ENCODE measurements at regions not wholly inside any gene's neighbourhood (a gene's known extent, or its start where the extent isn't known, plus 50 kb on each side); places are given as distances from the start of the nearest gene placed in this dataset.

DNA sequence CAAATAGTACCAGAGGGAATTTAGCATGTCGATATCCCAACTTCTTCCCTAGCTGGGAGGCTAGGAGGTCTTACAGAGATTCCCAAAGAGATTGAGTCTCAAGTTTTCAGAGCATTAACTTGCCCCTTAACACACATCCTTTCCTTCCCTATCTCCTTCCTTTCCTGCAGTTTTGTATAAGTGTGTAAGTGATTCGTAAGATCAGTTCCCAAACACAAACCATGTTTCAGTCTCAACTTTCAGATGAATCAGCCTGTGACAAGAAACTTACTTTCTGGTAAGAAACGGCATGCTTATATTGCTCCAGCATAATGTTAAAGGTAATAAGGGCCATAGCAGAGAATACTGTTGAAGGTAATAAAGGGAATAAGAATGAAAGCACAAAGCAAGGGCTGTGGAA, 472.2 kb downstream of the LIG4 start:
- WGBS, 2 experiments (ENCODE audit: insufficient coverage in 1 of 2, insufficient read length in 1 of 2), result 86 to 91% methylated on average over 1 to 3 of the region's 3 CpGs
- H3K4me1 ChIP-seq (ENCODE audit: control insufficient read depth, insufficient read depth, low read length), result no peaks in the 10 kb centered on the region
- no peak for DNase-seq
- no peaks in the 10 kb centered on the region for H3K9me3 ChIP-seq (ENCODE audit: control insufficient read depth, low read length)
- Mint-ChIP-seq H3K27ac (no peak overlapping the region), H3K4me1 (peaks cover 19% of the 10 kb centered on the region), H3K9me3 (no peaks in the 10 kb centered on the region), H3K27me3 (ENCODE audit: insufficient read depth) (no peaks in the 10 kb centered on the region), H3K4me3 (no peak overlapping the region), H3K36me3 (ENCODE audit: low read depth) (no peaks in the 10 kb centered on the region)
- no peaks in the 10 kb centered on the region for H3K36me3 ChIP-seq (ENCODE audit: control insufficient read depth, insufficient read depth, low read length)
- no peak overlapping the region for H3K4me3 ChIP-seq (ENCODE audit: low read length)
- TF ChIP-seq, protein P1, sequence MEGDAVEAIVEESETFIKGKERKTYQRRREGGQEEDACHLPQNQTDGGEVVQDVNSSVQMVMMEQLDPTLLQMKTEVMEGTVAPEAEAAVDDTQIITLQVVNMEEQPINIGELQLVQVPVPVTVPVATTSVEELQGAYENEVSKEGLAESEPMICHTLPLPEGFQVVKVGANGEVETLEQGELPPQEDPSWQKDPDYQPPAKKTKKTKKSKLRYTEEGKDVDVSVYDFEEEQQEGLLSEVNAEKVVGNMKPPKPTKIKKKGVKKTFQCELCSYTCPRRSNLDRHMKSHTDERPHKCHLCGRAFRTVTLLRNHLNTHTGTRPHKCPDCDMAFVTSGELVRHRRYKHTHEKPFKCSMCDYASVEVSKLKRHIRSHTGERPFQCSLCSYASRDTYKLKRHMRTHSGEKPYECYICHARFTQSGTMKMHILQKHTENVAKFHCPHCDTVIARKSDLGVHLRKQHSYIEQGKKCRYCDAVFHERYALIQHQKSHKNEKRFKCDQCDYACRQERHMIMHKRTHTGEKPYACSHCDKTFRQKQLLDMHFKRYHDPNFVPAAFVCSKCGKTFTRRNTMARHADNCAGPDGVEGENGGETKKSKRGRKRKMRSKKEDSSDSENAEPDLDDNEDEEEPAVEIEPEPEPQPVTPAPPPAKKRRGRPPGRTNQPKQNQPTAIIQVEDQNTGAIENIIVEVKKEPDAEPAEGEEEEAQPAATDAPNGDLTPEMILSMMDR (conservative IDR thresholded peaks at IDR 0.05), result no peak
- H3K9ac ChIP-seq (ENCODE audit: extremely low read depth, low read length, poor library complexity, severe bottlenecking), result no peak overlapping the region
- no peak overlapping the region for H3K27ac ChIP-seq (ENCODE audit: low read depth, low read length)
- no peaks in the 10 kb centered on the region for H3K27me3 ChIP-seq (ENCODE audit: control insufficient read depth, insufficient read depth, low read length, poor library complexity, severe bottlenecking)

DNA sequence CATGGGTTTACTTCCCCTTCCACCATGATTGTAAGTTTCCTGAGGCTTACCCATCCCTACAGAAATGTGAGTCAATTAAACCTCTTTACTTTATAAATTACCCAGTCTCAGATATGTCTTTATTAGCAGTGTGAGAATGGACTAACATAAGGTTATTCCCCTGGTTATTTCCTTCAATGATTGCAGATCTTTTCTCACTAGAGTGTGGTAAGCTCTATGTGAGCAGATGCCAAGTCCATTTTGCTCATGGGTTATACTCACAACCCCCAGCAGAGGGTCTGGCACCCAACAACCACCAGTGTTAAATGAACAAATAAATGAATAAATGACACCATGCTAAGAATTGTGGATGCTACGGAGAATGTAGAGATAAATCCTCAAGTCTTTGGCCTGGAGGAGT, 472.8 kb downstream of the LIG4 start:
- DNase-seq, result no peak
- H3K4me3 Mint-ChIP-seq, result no peak overlapping the region
- H3K27me3 ChIP-seq (ENCODE audit: control insufficient read depth, insufficient read depth, low read length, poor library complexity, severe bottlenecking), result no peaks in the 10 kb centered on the region
- H3K27me3 Mint-ChIP-seq (ENCODE audit: insufficient read depth), result no peaks in the 10 kb centered on the region
- H3K9me3 ChIP-seq (ENCODE audit: control insufficient read depth, low read length), result no peaks in the 10 kb centered on the region
- no peaks in the 10 kb centered on the region for H3K36me3 Mint-ChIP-seq (ENCODE audit: low read depth)
- no peaks in the 10 kb centered on the region for H3K9me3 Mint-ChIP-seq
- no peaks in the 10 kb centered on the region for H3K36me3 ChIP-seq (ENCODE audit: control insufficient read depth, insufficient read depth, low read length)
- TF ChIP-seq, protein P1 (conservative IDR thresholded peaks at IDR 0.05), result peak; percentile 50
- no peaks in the 10 kb centered on the region for H3K4me1 ChIP-seq (ENCODE audit: control insufficient read depth, insufficient read depth, low read length)
- WGBS, 2 experiments (ENCODE audit: insufficient coverage in 1 of 2, insufficient read length in 1 of 2), result 100% methylated on average over 1 of the region's 1 CpG; no CpG with 5 or more reads in 1 of the 2 experiments
- no peak overlapping the region for H3K9ac ChIP-seq (ENCODE audit: extremely low read depth, low read length, poor library complexity, severe bottlenecking)
- no peak overlapping the region for H3K27ac ChIP-seq (ENCODE audit: low read depth, low read length)
- H3K4me1 Mint-ChIP-seq, result peaks cover 19% of the 10 kb centered on the region
- no peak overlapping the region for H3K27ac Mint-ChIP-seq
- H3K4me3 ChIP-seq (ENCODE audit: low read length), result no peak overlapping the region

DNA sequence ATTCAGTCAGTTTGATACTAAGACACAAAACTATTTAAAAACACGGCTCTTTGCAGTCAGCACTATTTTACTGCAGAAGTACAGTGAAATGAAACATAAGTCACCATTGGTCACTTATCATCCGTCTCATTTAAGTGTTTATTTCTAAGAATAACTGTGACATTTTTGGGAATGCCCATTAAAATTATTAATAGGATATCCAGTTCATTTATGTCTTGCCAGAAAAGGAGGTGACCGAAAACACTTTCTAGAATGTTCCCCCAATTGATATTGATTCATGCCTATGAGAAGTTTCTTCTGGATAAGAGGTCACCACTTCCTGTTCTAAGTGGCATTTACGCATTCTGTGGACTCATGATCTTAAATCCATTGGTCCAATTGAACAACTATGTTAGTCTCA, 477.3 kb downstream of the LIG4 start:
- Histone ChIP-seq H3K27ac (ENCODE audit: low read depth, low read length) (no peak overlapping the region), H3K4me1 (ENCODE audit: control insufficient read depth, insufficient read depth, low read length) (no peaks in the 10 kb centered on the region), H3K9me3 (ENCODE audit: control insufficient read depth, low read length) (no peaks in the 10 kb centered on the region), H3K4me3 (ENCODE audit: low read length) (no peak overlapping the region), H3K9ac (ENCODE audit: extremely low read depth, low read length, poor library complexity, severe bottlenecking) (no peak overlapping the region), H3K36me3 (ENCODE audit: control insufficient read depth, insufficient read depth, low read length) (no peaks in the 10 kb centered on the region), H3K27me3 (ENCODE audit: control insufficient read depth, insufficient read depth, low read length, poor library complexity, severe bottlenecking) (no peaks in the 10 kb centered on the region)
- Mint-ChIP-seq H3K9me3 (no peaks in the 10 kb centered on the region), H3K27me3 (ENCODE audit: insufficient read depth) (no peaks in the 10 kb centered on the region), H3K36me3 (ENCODE audit: low read depth) (no peaks in the 10 kb centered on the region), H3K4me1 (peaks cover 7% of the 10 kb centered on the region), H3K27ac (no peak overlapping the region), H3K4me3 (no peak overlapping the region)
- TF ChIP-seq, protein P1 (conservative IDR thresholded peaks at IDR 0.05), result no peak
- 96 to 100% methylated on average over 1 to 4 of the region's 4 CpGs for WGBS, 2 experiments (ENCODE audit: insufficient coverage in 1 of 2, insufficient read length in 1 of 2)
- no peak for DNase-seq
